ENCODE measurements at regions not wholly inside any gene's neighbourhood (a gene's known extent, or its start where the extent isn't known, plus 50 kb on each side); places are given as distances from the start of the nearest gene placed in this dataset.
"Not testable (repeated sequence)": the region's sequence is repeated elsewhere in the genome, so short reads cannot be mapped to it uniquely, and the experiment has no call there.

GRCh38 chr4:42284030-42284429 is 113.3 kb upstream of the SHISA3 start:
- DNase-seq (ENCODE audit: low read depth): no peak

GRCh38 chr4:42288876-42289275 is 108.4 kb upstream of the SHISA3 start:
- not testable (repeated sequence) for DNase-seq (ENCODE audit: low read depth)

- not testable (repeated sequence) for DNase-seq (ENCODE audit: low read depth)
These were observed 105.1 kb upstream of the SHISA3 start for GRCh38 chr4:42292192-42292591.

DNA sequence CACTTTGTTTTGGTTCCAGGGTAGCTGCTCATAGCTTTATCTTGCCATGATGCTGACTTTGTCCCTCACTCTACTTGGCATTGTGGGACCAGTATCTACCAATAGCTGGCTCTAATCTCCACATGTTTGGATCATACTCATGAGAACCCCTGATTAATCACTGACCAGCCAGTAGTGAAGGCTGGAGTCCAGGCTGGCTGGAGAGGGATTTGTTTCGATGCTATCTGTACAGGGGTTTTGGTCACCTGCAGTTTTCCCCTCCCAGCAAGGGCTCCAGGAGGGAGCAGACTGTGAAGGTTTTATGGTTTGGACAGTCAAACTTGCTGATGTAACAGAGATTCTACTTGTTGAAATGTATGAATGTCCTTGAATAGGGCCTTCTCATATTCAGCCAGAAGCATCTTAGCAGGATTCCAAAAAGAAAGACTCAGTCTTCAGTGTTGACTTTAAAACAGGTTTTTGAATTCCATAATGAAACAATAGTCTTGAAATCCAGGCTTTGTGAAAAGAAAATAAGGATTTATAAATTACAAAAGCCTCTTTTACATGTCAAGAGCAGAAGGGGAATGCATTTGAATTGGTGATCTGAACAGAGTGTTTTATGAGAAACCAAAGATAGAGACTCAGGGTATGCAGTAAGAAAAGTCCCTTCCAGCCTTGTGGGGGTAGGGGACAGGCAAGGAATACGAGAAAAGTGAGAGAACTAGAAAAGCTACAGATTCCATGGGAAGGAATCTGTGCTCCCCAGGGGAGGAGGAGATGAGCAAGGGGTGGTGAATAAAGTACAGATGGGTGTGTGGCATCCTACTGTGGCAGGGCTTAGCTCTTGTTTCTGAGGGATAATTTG is 103.1 kb upstream of the SHISA3 start:
- no peak for DNase-seq (ENCODE audit: low read depth)

- DNase-seq (ENCODE audit: low read depth): no peak
These were observed 101.1 kb upstream of the SHISA3 start for GRCh38 chr4:42296196-42296595.

- DNase-seq (ENCODE audit: low read depth): peak; percentile 2
These were observed 94.9 kb upstream of the SHISA3 start for GRCh38 chr4:42302348-42302747.

DNA sequence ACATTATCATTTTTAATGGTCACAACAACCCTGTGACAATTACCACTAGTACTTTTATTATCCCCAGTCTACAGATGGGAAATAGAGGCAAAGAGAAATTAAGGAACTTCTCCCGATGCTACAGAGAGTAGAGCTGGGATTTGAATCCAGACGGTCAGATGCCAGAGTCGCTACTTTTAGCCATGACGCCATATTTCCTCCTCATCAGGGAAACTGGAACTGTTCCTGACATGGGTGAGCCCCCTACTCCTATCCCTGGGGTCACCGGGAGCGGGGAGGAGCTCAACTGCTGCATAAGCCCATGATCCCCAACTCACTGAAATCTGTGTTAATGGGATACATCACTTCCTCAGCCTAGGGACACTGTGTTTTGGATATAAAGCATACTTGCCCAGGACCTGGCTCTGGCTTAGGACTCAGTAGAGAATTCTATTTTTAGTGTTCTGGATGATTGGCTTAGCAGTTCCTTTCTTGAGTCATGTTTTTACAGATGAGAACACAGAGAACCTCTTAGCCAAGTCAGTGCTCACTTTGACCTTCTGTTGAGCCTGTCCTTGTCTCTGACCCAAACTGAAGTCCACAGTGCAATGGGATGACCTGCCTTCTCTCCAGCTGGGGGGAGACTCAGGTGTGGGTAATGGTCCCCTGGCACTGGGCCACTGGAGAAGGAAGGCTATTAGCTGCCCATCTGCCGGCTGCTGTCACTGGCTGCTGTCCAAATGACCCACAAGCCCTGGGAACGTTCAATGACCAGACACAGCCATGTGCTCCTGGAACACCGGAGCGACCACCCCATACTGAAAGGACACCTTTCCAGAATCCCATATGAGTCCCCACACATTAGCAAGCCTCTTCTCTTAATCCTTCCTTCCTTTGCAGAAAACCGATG is 90.8 kb upstream of the SHISA3 start:
- DNase-seq (ENCODE audit: low read depth): no peak

DNA sequence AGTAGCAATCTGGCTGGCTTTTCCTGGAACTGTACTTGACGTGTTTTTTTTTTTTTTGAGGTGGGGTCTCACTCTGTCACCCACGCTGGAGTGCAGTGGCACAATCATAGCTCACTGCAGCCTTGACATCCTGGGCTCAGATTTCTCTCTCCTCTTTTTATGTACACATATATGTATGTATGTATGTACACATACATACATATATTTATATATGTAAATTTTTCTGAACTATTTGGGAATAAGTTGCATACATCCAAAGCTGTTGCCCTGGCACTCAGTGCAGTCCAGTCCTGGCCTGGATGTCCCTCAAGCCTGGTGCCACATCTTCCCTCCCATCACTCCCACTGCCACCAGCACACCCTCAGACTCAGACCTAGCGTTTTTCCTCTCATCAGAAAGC is 89.0 kb upstream of the SHISA3 start:
- DNase-seq (ENCODE audit: low read depth): no peak

DNA sequence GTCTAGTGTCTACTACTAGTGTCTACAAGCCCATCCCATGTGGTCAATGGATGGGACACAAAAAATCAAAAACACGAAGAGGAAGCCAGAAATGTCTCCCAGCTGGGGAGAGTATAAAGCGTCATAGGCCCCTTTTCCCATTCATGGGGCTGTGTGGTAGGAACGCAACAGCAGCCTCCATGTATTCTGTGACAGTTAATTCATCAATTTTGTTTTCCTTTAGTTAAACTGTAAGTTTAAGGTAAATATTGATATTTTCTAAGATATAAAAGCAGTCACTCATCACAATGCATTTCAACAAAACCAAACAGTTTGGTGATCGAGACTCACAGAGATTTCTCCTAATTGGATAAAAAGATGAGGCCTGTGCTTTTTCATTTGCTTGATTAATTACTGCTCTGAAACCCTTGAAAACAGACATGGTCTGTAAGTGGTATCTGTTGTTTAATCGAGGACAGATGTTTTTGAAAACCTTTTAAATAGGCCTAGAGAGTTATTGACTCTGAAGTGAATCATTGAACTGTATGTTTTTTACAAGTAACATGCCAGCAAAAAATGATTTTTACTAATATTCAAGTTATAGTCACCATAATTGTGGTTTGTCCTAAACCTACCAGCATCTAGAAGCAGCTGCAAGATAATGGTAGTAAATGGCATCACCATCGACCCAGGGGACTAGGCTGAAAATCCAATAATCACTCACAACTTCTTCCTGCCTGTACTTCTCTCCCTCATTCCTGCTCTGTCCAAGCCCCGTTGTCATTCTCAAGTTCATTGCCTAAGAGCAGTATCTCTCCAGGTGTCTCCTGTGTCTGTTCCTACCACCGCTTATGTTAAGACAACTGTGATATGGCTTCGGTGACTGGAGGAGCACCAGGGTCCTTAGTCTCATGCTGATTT is 87.7 kb upstream of the SHISA3 start:
- DNase-seq (ENCODE audit: low read depth): no peak

DNA sequence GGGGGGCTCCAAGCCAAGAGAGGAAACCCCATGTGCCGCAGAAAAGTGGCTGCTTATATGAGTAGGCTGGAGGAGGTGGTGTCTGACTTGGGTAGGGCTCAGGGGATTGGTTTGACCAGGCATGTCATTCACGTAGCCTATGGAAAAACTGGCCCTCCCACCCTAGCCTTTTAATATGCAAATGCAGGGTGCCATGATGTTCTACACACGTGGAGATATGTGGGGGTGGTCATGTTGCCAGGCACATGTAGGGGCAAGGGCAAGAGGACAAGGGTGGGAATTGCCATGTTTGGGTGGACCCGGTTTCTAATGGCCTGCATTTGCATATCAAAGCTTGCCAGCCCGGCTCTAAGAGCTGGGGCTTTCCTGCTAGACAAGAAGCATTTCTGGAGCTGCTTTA is 86.9 kb upstream of the SHISA3 start:
- DNase-seq (ENCODE audit: low read depth): no peak

- no peak for DNase-seq (ENCODE audit: low read depth)
These were observed 86.5 kb upstream of the SHISA3 start for GRCh38 chr4:42310806-42311205.

- DNase-seq (ENCODE audit: low read depth): no peak
These were observed 85.7 kb upstream of the SHISA3 start for GRCh38 chr4:42311591-42311990.

DNA sequence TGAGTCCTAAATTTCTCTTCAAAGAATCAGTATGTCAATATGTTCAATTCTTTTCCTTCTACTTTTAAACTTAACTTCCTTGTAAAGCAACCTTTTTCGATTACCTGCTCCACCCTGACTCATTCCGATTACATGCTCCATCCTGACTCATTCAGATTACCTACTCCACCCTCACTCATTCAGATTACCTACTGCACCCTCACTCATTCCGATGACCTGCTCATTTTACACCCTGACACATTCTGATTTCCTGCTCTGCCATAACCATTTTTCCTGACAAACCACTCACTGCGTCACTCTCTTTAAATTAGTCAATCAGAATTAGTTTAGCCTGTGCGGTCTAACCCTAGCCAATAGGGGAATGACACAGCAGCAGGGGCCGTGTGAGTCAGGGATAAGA is 83.9 kb upstream of the SHISA3 start:
- not testable (repeated sequence) for DNase-seq (ENCODE audit: low read depth)

- DNase-seq (ENCODE audit: low read depth): no peak
These were observed 83.4 kb upstream of the SHISA3 start for GRCh38 chr4:42313872-42314271.

GRCh38 chr4:42315231-42315630 is 82.1 kb upstream of the SHISA3 start:
- DNase-seq (ENCODE audit: low read depth): no peak

DNA sequence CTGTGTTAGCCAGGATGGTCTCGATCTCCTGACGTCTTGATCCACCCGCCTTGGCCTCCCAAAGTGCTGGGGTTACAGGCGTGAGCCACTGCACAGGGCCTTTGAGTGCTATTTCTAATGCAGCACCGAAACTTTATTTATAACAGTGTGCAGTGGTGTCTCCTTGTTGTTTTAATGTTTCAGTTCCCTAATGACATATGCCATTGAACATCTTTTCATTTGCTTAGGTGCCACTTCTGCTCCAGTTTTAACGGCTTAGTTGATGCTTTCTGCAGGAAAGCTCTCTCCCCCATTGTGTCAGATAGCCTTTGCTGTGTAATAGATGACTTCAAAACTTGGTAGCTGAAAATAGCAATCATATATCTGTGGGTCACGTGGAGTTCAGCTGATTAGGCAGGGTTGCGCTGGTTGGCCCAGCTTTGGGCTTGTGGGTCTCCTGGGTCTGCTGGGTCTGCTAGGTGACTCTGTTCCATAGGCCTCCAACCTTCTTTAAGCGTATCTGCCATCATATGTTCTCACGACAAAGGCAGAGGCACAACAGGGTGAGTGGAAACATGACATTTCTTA is 76.4 kb upstream of the SHISA3 start:
- no peak for DNase-seq (ENCODE audit: low read depth)

DNA sequence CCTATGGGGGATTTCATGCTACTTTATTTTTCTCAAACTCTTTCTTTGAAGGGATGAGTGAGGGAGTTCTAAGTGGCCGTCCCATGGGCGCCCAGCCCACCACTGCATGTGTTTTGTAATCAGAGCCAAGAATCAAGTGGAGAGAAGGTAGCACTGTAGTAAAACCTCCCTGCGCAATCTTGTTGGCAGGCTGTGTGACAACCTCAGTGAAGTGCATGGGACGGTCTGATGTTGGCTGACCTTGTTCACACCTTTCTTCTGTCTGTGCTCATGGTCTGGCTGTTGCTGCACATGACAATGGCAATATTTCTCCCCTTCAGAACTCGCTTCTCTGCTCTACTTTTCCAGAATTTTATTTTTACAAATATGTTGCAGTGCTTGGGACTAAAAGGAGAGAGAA is 71.2 kb upstream of the SHISA3 start:
- DNase-seq (ENCODE audit: low read depth): no peak

GRCh38 chr4:42326524-42326923 is 70.8 kb upstream of the SHISA3 start:
- no peak for DNase-seq (ENCODE audit: low read depth)

DNA sequence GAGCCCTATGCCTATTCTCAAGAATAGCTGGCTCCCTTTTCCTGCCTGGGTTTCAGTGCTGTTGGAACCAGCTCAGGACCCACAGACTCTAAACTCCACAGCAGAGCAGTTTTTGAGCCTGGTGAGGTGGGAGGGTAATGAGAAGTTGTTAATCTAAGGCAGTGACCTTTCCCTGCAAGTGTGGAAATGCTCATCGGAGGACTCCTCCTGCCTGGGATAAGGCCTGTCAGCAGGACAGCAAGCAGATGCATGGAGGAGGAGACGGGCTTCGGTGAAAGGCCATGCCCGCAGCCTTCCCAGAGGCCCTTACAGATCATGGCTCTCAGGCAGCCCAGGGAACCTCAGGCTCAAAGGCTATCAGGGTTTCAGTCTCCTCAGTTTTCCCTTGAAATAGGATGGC is 70.0 kb upstream of the SHISA3 start:
- no peak for DNase-seq (ENCODE audit: low read depth)

DNA sequence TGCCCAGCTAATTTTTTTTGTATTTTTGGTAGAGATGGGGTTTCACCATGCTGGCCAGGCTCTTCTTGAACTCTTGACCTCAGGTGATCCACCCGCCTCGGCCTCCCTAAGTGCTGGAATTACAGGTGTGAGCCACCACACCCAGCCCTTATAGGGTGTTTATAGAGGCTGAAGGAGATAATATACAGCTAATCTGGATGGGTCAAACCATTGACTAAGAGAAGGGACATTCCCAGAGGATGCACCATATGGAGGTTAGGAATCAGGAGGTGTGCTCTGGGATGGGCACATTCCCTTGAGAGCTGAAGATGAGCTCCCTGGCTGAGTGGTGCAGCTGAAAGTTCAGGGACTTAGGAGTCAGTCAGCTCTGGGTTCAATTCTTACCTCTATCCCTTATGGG is 68.3 kb upstream of the SHISA3 start:
- no peak for DNase-seq (ENCODE audit: low read depth)

DNA sequence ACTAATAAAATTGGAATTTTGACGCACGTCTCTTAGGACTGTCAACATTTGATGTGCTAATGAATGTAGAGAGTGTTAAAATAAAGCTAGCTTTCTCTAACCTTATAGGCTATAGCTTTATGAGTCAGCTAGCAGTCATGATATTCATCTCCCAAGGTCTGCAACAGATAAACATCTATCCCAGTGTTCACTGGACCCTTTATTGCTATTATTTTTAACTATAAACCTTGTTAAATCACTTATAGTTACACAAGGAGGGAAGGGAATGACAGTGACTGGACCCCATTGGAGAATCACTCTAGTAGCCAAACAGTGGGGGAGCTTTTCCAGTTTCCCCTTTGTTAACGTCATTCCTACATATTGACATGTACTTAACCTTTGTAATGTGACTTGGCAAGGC is 67.9 kb upstream of the SHISA3 start:
- no peak for DNase-seq (ENCODE audit: low read depth)
